BLaER1 treated with 17β-estradiol and CSF1 and Interleukin-3, amounts not matched to agents 10 nM and 100 nM (cell line): ENCODE measurements at regions not wholly inside any gene's neighbourhood (a gene's known extent, or its start where the extent isn't known, plus 50 kb on each side); places are given as distances from the start of the nearest gene placed in this dataset.

ENCODE experiments used
- H3K27ac ChIP-seq, 11 experiments: shearing (Covaris generic); formaldehyde crosslinking; 2 replicates each; pipeline ENCODE4 v1.8.1; 2022
- H3K27me3 ChIP-seq, 11 experiments: shearing (Covaris generic); formaldehyde crosslinking; 2 replicates each; pipeline ENCODE4 v1.8.1; 2022
- H3K36me3 ChIP-seq, 11 experiments: shearing (Covaris generic); formaldehyde crosslinking; 2 replicates each; pipeline ENCODE4 v1.8.1; 2022
- H3K4me1 ChIP-seq, 10 experiments: shearing (Covaris generic); formaldehyde crosslinking; 2 replicates each; pipeline ENCODE4 v1.8.1; 2022
- H3K4me2 ChIP-seq, 11 experiments: shearing (Covaris generic); formaldehyde crosslinking; 2 replicates each; pipeline ENCODE4 v1.8.1; 2022
- H3K4me3 ChIP-seq, 10 experiments: shearing (Covaris generic); formaldehyde crosslinking; 2 replicates each; pipeline ENCODE4 v1.8.1; 2022
- H3K9ac ChIP-seq, 11 experiments: shearing (Covaris generic); formaldehyde crosslinking; 2 replicates each; pipeline ENCODE4 v1.8.1; 2022
- H3K9me3 ChIP-seq, 11 experiments: shearing (Covaris generic); formaldehyde crosslinking; replicated peaks in 1 of 11; 2 replicates each; pipeline ENCODE4 v1.8.1; 2022
- H4K20me1 ChIP-seq, 11 experiments: shearing (Covaris generic); formaldehyde crosslinking; 2 replicates each; pipeline ENCODE4 v1.8.1; 2022
- Cebpa-rat ChIP-seq, 11 experiments: shearing (Covaris generic); IDR thresholded peaks; 2 replicates each; pipeline ENCODE4 v1.8.1; 2022

- Histone ChIP-seq H3K9ac (no peak overlapping the region), H3K4me3 (no peak overlapping the region), H3K9me3 (no peaks in the 10 kb centered on the region), H4K20me1 (no peaks in the 10 kb centered on the region), H3K27ac (no peak overlapping the region), H3K27me3 (no peaks in the 10 kb centered on the region), H3K4me1 (no peaks in the 10 kb centered on the region), H3K36me3 (no peaks in the 10 kb centered on the region), H3K4me2 (no peak overlapping the region)
- TF ChIP-seq Cebpa-rat (IDR thresholded peaks at IDR 0.05) = no peak
Measured at GRCh38 chr18:77466890-77467289, 217.2 kb downstream of the GALR1 start.

- no peak for TF ChIP-seq Cebpa-rat (IDR thresholded peaks at IDR 0.05)
- Histone ChIP-seq H3K4me3 (no peak overlapping the region), H3K27ac (no peak overlapping the region), H3K36me3 (no peaks in the 10 kb centered on the region), H4K20me1 (no peaks in the 10 kb centered on the region), H3K27me3 (no peaks in the 10 kb centered on the region), H3K9ac (no peak overlapping the region), H3K9me3 (no peaks in the 10 kb centered on the region), H3K4me2 (no peak overlapping the region), H3K4me1 (no peaks in the 10 kb centered on the region)
Measured at GRCh38 chr18:77469131-77469530, 219.5 kb downstream of the GALR1 start.

GRCh38 chr18:77470569-77471413 lies 221.1 kb downstream of the GALR1 start:
- no peaks in the 10 kb centered on the region for H3K9me3 ChIP-seq
- no peaks in the 10 kb centered on the region for H3K4me1 ChIP-seq
- no peak overlapping the region for H3K27ac ChIP-seq
- H3K4me2 ChIP-seq = no peak overlapping the region
- no peak overlapping the region for H3K4me3 ChIP-seq
- no peaks in the 10 kb centered on the region for H4K20me1 ChIP-seq
- no peaks in the 10 kb centered on the region for H3K36me3 ChIP-seq
- H3K9ac ChIP-seq = no peak overlapping the region
- TF ChIP-seq Cebpa-rat (IDR thresholded peaks at IDR 0.05) = no peak
- no peaks in the 10 kb centered on the region for H3K27me3 ChIP-seq

- H3K9ac ChIP-seq = no peak overlapping the region
- H4K20me1 ChIP-seq = no peaks in the 10 kb centered on the region
- H3K36me3 ChIP-seq = no peaks in the 10 kb centered on the region
- no peaks in the 10 kb centered on the region for H3K27me3 ChIP-seq
- H3K9me3 ChIP-seq = no peaks in the 10 kb centered on the region
- H3K4me2 ChIP-seq = no peak overlapping the region
- no peak for TF ChIP-seq Cebpa-rat (IDR thresholded peaks at IDR 0.05)
- no peaks in the 10 kb centered on the region for H3K4me1 ChIP-seq
- H3K4me3 ChIP-seq = no peak overlapping the region
- H3K27ac ChIP-seq = no peak overlapping the region
Measured at GRCh38 chr18:77472509-77472908, 222.9 kb downstream of the GALR1 start.

- no peak for TF ChIP-seq Cebpa-rat (IDR thresholded peaks at IDR 0.05)
- peak overlapping the region in 2 of 11 experiments; percentile 58 to 60; a peak in 4 of 22 replicates for H3K9ac ChIP-seq
- no peaks in the 10 kb centered on the region for H4K20me1 ChIP-seq
- H3K4me2 ChIP-seq = peak overlapping the region in 6 of 11 experiments; percentile 22 to 68 (median 48); a peak in 12 of 22 replicates
- no peaks in the 10 kb centered on the region for H3K27me3 ChIP-seq
- H3K9me3 ChIP-seq = no peaks in the 10 kb centered on the region
- H3K36me3 ChIP-seq = no peaks in the 10 kb centered on the region
- peak overlapping the region in 4 of 11 experiments; percentile 10 to 78 (median 54); a peak in 6 of 22 replicates for H3K27ac ChIP-seq
- peak overlapping the region in 1 of 10 experiments; percentile 17; a peak in 1 of 20 replicates for H3K4me3 ChIP-seq
- H3K4me1 ChIP-seq = peaks cover 0 to 32% (median 7%) of the 10 kb centered on the region in 10 experiments; a peak in 10 of 20 replicates
Measured at GRCh38 chr18:77478646-77479442, 229.2 kb downstream of the GALR1 start.

GRCh38 chr18:77481541-77481940 lies 231.9 kb downstream of the GALR1 start:
- H3K4me2 ChIP-seq = no peak overlapping the region

GRCh38 chr18:77482190-77483085 lies 232.8 kb downstream of the GALR1 start:
- TF ChIP-seq Cebpa-rat (IDR thresholded peaks at IDR 0.05) = no peak
- no peaks in the 10 kb centered on the region for H3K27me3 ChIP-seq
- H4K20me1 ChIP-seq = no peaks in the 10 kb centered on the region
- peaks cover 0 to 6% (median 0%) of the 10 kb centered on the region in 11 experiments; a peak in 4 of 22 replicates for H3K9me3 ChIP-seq
- no peak overlapping the region for H3K4me3 ChIP-seq
- no peak overlapping the region for H3K4me2 ChIP-seq
- H3K4me1 ChIP-seq = peaks cover 0 to 42% (median 7%) of the 10 kb centered on the region in 10 experiments; a peak in 10 of 20 replicates
- no peak overlapping the region for H3K9ac ChIP-seq
- no peaks in the 10 kb centered on the region for H3K36me3 ChIP-seq
- no peak overlapping the region for H3K27ac ChIP-seq

More at GRCh38 chr18:77481541-77481940, 231.9 kb downstream of the GALR1 start:
- H3K9me3 ChIP-seq = peaks cover 0 to 6% (median 0%) of the 10 kb centered on the region in 11 experiments; a peak in 4 of 22 replicates
- H4K20me1 ChIP-seq = no peaks in the 10 kb centered on the region
- H3K36me3 ChIP-seq = no peaks in the 10 kb centered on the region
- no peak overlapping the region for H3K9ac ChIP-seq
- H3K27me3 ChIP-seq = no peaks in the 10 kb centered on the region
- H3K27ac ChIP-seq = no peak overlapping the region
- H3K4me3 ChIP-seq = no peak overlapping the region
- H3K4me1 ChIP-seq = peaks cover 0 to 33% (median 7%) of the 10 kb centered on the region in 10 experiments; a peak in 10 of 20 replicates
- TF ChIP-seq Cebpa-rat (IDR thresholded peaks at IDR 0.05) = no peak

- Histone ChIP-seq H4K20me1 (no peaks in the 10 kb centered on the region), H3K4me3 (no peak overlapping the region), H3K36me3 (no peaks in the 10 kb centered on the region), H3K27me3 (no peaks in the 10 kb centered on the region), H3K9ac (no peak overlapping the region), H3K9me3 (peaks cover 0 to 6% (median 0%) of the 10 kb centered on the region in 11 experiments; a peak in 4 of 22 replicates), H3K27ac (no peak overlapping the region), H3K4me1 (peaks cover 0 to 29% (median 0%) of the 10 kb centered on the region in 10 experiments; a peak in 4 of 20 replicates), H3K4me2 (peak overlapping the region in 2 of 11 experiments; percentile 7 to 35; a peak in 2 of 22 replicates)
- TF ChIP-seq Cebpa-rat (IDR thresholded peaks at IDR 0.05) = no peak
Measured at GRCh38 chr18:77486985-77487384, 237.3 kb downstream of the GALR1 start.
